ENCODE measurements at regions not wholly inside any gene's neighbourhood (a gene's known extent, or its start where the extent isn't known, plus 50 kb on each side); places are given as distances from the start of the nearest gene placed in this dataset.

DNA sequence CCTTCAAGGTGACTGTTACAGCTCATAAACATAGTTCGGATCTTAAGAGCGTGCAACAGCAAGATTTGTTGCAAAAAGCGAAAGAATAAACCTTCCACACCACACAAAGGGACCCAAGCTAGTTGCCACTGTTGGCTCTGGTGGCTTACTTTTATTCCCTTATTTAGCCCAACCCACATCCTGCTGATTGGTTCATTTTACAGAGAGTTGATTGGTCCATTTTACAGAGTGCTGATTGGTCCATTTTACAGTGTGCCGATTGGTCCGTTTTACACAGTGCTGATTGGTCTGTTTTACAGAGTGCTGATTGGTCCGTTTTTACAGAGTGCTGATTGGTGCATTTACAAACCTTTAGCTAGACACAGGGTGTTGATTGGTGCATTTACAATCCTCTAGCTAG, 776.9 kb upstream of the CNTN5 start:
- Histone ChIP-seq H3K23ac (ENCODE audit: low read depth, low read length) (no peak overlapping the region), H3K4me3 (ENCODE audit: insufficient read depth, low read depth, low read length) (no peak overlapping the region), H3K9me3 (ENCODE audit: control insufficient read depth, insufficient read depth, low read length) (peaks cover 7% of the 10 kb centered on the region), H3K27me3 (ENCODE audit: control insufficient read depth, insufficient read depth, low read length) (no peaks in the 10 kb centered on the region), H2BK15ac (ENCODE audit: low read depth, low read length) (no peak overlapping the region), H3K18ac (ENCODE audit: low read depth, low read length) (no peak overlapping the region), H2AK9ac (replicated peaks; ENCODE audit: low read depth, low read length, poor library complexity) (no peak overlapping the region), H2BK5ac (ENCODE audit: low read depth, low read length, poor library complexity, severe bottlenecking) (no peak overlapping the region), H3K4me1 (ENCODE audit: control insufficient read depth, insufficient read depth, low read length) (no peaks in the 10 kb centered on the region), H2BK20ac (ENCODE audit: low read depth, low read length) (no peak overlapping the region), H3K9me1 (ENCODE audit: insufficient read depth, low read length) (no peaks in the 10 kb centered on the region), H2AK5ac (ENCODE audit: low read depth, low read length) (no peak overlapping the region), H3K14ac (replicated peaks; ENCODE audit: low read depth, low read length) (no peak overlapping the region), H3K56ac (ENCODE audit: extremely low read depth, insufficient read depth, low read length) (no peak overlapping the region), H2AFZ (replicated peaks; ENCODE audit: low read length, poor library complexity) (no peak overlapping the region), H4K8ac (ENCODE audit: low read depth in 2 of 2, low read length in 2 of 2) (no peak overlapping the region), H2BK120ac (ENCODE audit: low read depth, low read length) (no peak overlapping the region), H3K27ac (ENCODE audit: insufficient read depth, low read length) (no peak overlapping the region), H4K91ac (ENCODE audit: insufficient read depth, low read depth, low read length) (no peak overlapping the region), H4K5ac (ENCODE audit: low read depth, low read length) (no peak overlapping the region), H3K79me1 (ENCODE audit: low read depth in 1 of 2, low read length in 2 of 2) (no peaks in the 10 kb centered on the region), H3K4me2 (ENCODE audit: low read depth, low read length) (no peak overlapping the region), H3K36me3 (ENCODE audit: control insufficient read depth, insufficient read depth, low read length) (no peaks in the 10 kb centered on the region), H4K20me1 (ENCODE audit: insufficient read depth, low read length) (no peaks in the 10 kb centered on the region), H3K9ac (ENCODE audit: low read depth, low read length) (no peak overlapping the region), H3K4ac (ENCODE audit: low read depth, low read length) (no peak overlapping the region)
- no peak for ATAC-seq (ENCODE audit: low read depth)
- in situ Hi-C loops (cut with MboI; ENCODE audit: low sequenced_read_pairs), result no loop called here
- no TSS peak for BruUV-seq (replicated peaks)
- TF ChIP-seq CEBPB (IDR thresholded peaks at IDR 0.05; ENCODE audit: low read depth, low read length) (no peak), RFX5 (IDR thresholded peaks at IDR 0.05; ENCODE audit: low read depth, low read length) (no peak), SMC3 (IDR thresholded peaks at IDR 0.05; ENCODE audit: low read depth, low read length) (no peak), POLR2A (IDR thresholded peaks at IDR 0.05; ENCODE audit: low read depth, low read length) (no peak), RCOR1 (IDR thresholded peaks at IDR 0.05; ENCODE audit: insufficient replicate concordance, low read length) (no peak), MAZ (IDR thresholded peaks at IDR 0.05; ENCODE audit: borderline replicate concordance, low read depth, low read length) (no peak), MAFK (IDR thresholded peaks at IDR 0.05; ENCODE audit: low read depth, low read length) (no peak), FOS (IDR thresholded peaks at IDR 0.05; ENCODE audit: low read depth, low read length) (no peak), CHD1 (IDR thresholded peaks at IDR 0.05; ENCODE audit: low read depth, low read length) (no peak), RAD21 (IDR thresholded peaks at IDR 0.05; ENCODE audit: low read length) (no peak), NFE2L2 (IDR thresholded peaks at IDR 0.05; ENCODE audit: low read depth, low read length) (no peak)
- TF ChIP-seq, protein P1, sequence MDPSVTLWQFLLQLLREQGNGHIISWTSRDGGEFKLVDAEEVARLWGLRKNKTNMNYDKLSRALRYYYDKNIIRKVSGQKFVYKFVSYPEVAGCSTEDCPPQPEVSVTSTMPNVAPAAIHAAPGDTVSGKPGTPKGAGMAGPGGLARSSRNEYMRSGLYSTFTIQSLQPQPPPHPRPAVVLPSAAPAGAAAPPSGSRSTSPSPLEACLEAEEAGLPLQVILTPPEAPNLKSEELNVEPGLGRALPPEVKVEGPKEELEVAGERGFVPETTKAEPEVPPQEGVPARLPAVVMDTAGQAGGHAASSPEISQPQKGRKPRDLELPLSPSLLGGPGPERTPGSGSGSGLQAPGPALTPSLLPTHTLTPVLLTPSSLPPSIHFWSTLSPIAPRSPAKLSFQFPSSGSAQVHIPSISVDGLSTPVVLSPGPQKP (IDR thresholded peaks at IDR 0.05; ENCODE audit: borderline replicate concordance, low read depth, low read length), result no peak
- TF ChIP-seq, protein P2, sequence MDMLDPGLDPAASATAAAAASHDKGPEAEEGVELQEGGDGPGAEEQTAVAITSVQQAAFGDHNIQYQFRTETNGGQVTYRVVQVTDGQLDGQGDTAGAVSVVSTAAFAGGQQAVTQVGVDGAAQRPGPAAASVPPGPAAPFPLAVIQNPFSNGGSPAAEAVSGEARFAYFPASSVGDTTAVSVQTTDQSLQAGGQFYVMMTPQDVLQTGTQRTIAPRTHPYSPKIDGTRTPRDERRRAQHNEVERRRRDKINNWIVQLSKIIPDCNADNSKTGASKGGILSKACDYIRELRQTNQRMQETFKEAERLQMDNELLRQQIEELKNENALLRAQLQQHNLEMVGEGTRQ (IDR thresholded peaks at IDR 0.05; ENCODE audit: low read depth, low read length), result no peak
- TF ChIP-seq, protein P3, sequence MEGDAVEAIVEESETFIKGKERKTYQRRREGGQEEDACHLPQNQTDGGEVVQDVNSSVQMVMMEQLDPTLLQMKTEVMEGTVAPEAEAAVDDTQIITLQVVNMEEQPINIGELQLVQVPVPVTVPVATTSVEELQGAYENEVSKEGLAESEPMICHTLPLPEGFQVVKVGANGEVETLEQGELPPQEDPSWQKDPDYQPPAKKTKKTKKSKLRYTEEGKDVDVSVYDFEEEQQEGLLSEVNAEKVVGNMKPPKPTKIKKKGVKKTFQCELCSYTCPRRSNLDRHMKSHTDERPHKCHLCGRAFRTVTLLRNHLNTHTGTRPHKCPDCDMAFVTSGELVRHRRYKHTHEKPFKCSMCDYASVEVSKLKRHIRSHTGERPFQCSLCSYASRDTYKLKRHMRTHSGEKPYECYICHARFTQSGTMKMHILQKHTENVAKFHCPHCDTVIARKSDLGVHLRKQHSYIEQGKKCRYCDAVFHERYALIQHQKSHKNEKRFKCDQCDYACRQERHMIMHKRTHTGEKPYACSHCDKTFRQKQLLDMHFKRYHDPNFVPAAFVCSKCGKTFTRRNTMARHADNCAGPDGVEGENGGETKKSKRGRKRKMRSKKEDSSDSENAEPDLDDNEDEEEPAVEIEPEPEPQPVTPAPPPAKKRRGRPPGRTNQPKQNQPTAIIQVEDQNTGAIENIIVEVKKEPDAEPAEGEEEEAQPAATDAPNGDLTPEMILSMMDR (conservative IDR thresholded peaks at IDR 0.05; ENCODE audit: low read depth, low read length), result no peak
- CTCF ChIA-PET, result no interaction called here
- POLR2A ChIA-PET (ENCODE audit: unreplicated experiment), result no interaction called here
- WGBS, 2 experiments (ENCODE audit: extremely low coverage in 2 of 2, insufficient read length in 1 of 2), result no CpG with 5 or more reads among the region's 6 CpGs
- intact Hi-C loops (cut with micrococcal nuclease), result no loop called here
- dilution Hi-C loops (cut with HindIII; ENCODE audit: low sequenced_read_pairs, unreplicated experiment), result no loop called here
- no peak for DNase-seq

All from IMR-90 (cell line).